ENCODE measurements at regions not wholly inside any gene's neighbourhood (a gene's known extent, or its start where the extent isn't known, plus 50 kb on each side); places are given as distances from the start of the nearest gene placed in this dataset.
A peak's percentile ranks its signal among the peaks of the same experiment; 100 is the strongest.

DNA sequence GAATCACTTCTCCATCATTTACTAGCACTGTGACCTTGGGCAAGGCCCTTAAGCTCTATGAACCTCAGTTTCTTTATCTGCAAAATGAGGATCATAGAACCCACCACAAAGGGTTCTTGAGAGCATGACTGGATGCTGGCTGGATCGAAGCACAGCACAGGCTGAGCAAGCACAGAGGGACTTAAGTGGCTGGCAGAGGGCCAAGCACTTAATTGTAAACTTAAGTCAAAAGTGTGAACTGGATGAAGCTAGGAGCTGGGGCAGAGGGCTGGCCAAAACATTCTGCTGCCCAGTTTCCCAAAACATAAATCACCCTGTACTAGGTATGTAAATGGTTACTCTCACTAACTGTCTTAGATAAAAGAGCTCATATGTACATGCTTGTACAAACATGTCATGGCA, 112.3 kb upstream of the WWC1 start (continued):
- TF ChIP-seq, protein P1, sequence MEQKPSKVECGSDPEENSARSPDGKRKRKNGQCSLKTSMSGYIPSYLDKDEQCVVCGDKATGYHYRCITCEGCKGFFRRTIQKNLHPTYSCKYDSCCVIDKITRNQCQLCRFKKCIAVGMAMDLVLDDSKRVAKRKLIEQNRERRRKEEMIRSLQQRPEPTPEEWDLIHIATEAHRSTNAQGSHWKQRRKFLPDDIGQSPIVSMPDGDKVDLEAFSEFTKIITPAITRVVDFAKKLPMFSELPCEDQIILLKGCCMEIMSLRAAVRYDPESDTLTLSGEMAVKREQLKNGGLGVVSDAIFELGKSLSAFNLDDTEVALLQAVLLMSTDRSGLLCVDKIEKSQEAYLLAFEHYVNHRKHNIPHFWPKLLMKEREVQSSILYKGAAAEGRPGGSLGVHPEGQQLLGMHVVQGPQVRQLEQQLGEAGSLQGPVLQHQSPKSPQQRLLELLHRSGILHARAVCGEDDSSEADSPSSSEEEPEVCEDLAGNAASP (CRISPR knock-in tag; IDR thresholded peaks at IDR 0.05; ENCODE audit: borderline replicate concordance): no peak

DNA sequence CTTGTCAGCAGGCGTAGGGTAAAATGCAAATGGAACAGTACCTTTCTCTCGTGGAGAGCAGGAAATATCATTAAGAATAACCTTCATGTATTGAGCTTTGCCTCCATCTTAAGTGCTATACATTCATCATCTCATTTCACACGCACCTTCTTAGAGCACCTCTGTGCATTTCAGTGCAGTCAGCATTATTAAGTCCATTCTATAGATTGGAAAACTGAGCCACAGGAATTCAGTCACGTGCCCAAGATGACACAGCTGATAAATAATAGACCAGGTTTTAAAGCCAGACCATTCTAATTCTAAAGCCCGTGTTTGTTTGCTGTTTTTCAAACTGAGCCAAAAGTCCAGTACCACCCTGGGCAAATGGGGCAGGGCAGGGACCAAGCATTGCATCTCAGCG, 109.2 kb upstream of the WWC1 start:
- intact Hi-C loops (cut with micrococcal nuclease; ENCODE audit: unreplicated experiment) (loop anchor here (5.0 kb wide), 1 partner anchor 700 kb away; no protein-coding TSS in a partner anchor), in situ Hi-C loops (cut with HindIII; ENCODE audit: extremely low pct_ligation_motif_present, low pct_unique_long_range_greater_than_20kb) (no loop called here)
- no peak overlapping the region for H3K4me3 ChIP-seq (replicated peaks in 1 of 3; ENCODE audit: insufficient read depth in 1 of 3, low read depth in 2 of 3, low read length in 3 of 3)
- H3K9ac ChIP-seq (ENCODE audit: insufficient read depth, low read depth, low read length): no peak overlapping the region
- H3K79me2 ChIP-seq (ENCODE audit: insufficient read depth, low read length): no peaks in the 10 kb centered on the region
- no peaks in the 10 kb centered on the region for H4K20me1 ChIP-seq (ENCODE audit: insufficient read depth, low read length)
- no peak overlapping the region for H3K4me2 ChIP-seq (ENCODE audit: low read depth, low read length)
- ATAC-seq (no peak), FAIRE-seq (no peak), DNase-seq (ENCODE audit: low spot score) (no peak)
- H3K27ac ChIP-seq (ENCODE audit: extremely low read length, insufficient read depth, low read length): no peak overlapping the region
- H3K4me1 ChIP-seq (ENCODE audit: insufficient read depth, low read length): no peaks in the 10 kb centered on the region
- ChIA-PET CTCF (ENCODE audit: low intra/inter-chr PET ratio, low total read pairs) (no interaction called here), POLR2A (no interaction called here)
- no TSS peak for BruUV-seq (replicated peaks)
- 12% methylated on average over 6 of the region's 6 CpGs for WGBS (ENCODE audit: low lambda C conversion rate)
- no peaks in the 10 kb centered on the region for H3K9me3 ChIP-seq (ENCODE audit: low read length)
- H3K36me3 ChIP-seq (replicated peaks in 1 of 2; ENCODE audit: control insufficient read depth in 1 of 2, insufficient read depth in 2 of 2, low read length in 2 of 2): no peaks in the 10 kb centered on the region
- no peak overlapping the region for H2AFZ ChIP-seq (ENCODE audit: low read length)
- TF ChIP-seq ZNF629 (CRISPR knock-in tag; conservative IDR thresholded peaks at IDR 0.05) (0 out of 2 replicates have a peak, but pooled peaks have one; percentile 34), MAFK (conservative IDR thresholded peaks at IDR 0.05 in 1 of 2, IDR thresholded peaks at IDR 0.05 in 1 of 2; ENCODE audit: low read length in 2 of 2) (peak; percentile 60 to 70), MAFF (IDR thresholded peaks at IDR 0.05; ENCODE audit: low read depth, low read length) (peak; percentile 57), SUZ12 (IDR thresholded peaks at IDR 0.05; ENCODE audit: low read depth, low read length) (no peak)
- TF ChIP-seq, protein P2, sequence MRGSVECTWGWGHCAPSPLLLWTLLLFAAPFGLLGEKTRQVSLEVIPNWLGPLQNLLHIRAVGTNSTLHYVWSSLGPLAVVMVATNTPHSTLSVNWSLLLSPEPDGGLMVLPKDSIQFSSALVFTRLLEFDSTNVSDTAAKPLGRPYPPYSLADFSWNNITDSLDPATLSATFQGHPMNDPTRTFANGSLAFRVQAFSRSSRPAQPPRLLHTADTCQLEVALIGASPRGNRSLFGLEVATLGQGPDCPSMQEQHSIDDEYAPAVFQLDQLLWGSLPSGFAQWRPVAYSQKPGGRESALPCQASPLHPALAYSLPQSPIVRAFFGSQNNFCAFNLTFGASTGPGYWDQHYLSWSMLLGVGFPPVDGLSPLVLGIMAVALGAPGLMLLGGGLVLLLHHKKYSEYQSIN (CRISPR knock-in tag; IDR thresholded peaks at IDR 0.05; ENCODE audit: borderline replicate concordance): no peak
- TF ChIP-seq, protein P3, sequence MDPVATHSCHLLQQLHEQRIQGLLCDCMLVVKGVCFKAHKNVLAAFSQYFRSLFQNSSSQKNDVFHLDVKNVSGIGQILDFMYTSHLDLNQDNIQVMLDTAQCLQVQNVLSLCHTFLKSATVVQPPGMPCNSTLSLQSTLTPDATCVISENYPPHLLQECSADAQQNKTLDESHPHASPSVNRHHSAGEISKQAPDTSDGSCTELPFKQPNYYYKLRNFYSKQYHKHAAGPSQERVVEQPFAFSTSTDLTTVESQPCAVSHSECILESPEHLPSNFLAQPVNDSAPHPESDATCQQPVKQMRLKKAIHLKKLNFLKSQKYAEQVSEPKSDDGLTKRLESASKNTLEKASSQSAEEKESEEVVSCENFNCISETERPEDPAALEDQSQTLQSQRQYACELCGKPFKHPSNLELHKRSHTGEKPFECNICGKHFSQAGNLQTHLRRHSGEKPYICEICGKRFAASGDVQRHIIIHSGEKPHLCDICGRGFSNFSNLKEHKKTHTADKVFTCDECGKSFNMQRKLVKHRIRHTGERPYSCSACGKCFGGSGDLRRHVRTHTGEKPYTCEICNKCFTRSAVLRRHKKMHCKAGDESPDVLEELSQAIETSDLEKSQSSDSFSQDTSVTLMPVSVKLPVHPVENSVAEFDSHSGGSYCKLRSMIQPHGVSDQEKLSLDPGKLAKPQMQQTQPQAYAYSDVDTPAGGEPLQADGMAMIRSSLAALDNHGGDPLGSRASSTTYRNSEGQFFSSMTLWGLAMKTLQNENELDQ (CRISPR knock-in tag; IDR thresholded peaks at IDR 0.05; ENCODE audit: borderline replicate concordance): no peak
- TF ChIP-seq, protein P4, sequence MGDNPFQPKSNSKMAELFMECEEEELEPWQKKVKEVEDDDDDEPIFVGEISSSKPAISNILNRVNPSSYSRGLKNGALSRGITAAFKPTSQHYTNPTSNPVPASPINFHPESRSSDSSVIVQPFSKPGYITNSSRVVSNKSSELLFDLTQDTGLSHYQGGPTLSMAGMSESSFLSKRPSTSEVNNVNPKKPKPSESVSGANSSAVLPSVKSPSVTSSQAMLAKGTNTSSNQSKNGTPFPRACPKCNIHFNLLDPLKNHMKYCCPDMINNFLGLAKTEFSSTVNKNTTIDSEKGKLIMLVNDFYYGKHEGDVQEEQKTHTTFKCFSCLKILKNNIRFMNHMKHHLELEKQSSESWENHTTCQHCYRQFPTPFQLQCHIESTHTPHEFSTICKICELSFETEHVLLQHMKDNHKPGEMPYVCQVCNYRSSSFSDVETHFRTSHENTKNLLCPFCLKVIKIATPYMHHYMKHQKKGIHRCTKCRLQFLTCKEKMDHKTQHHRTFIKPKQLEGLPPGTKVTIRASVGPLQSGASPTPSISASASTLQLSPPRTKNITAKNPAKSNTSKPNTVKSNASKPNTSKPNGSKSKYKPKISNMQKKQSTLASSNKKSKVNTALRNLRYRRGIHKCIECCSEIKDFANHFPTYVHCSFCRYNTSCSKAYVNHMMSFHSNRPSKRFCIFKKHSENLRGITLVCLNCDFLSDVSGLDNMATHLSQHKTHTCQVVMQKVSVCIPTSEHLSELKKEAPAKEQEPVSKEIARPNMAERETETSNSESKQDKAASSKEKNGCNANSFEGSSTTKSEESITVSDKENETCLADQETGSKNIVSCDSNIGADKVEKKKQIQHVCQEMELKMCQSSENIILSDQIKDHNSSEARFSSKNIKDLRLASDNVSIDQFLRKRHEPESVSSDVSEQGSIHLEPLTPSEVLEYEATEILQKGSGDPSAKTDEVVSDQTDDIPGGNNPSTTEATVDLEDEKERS (CRISPR knock-in tag; IDR thresholded peaks at IDR 0.05): no peak
- peaks cover 2 to 4% of the 10 kb centered on the region in 2 experiments; a peak in 1 of 5 replicates for H3K27me3 ChIP-seq (ENCODE audit: control insufficient read depth in 1 of 2, insufficient read depth in 2 of 2, low read length in 2 of 2)
